VCaP (cell line): ENCODE measurements at regions not wholly inside any gene's neighbourhood (a gene's known extent, or its start where the extent isn't known, plus 50 kb on each side); places are given as distances from the start of the nearest gene placed in this dataset.

Experiments
- H3K27ac ChIP-seq: fragments of 450-650 bp; 2 replicates; pipeline ENCODE4 v1.5.1; 2017
- CTCF ChIP-seq: fragments of 450-650 bp; conservative IDR thresholded peaks from 2 replicates; pipeline ENCODE4 v1.5.1; 2017; ENCODE audit warnings: mild to moderate bottlenecking, moderate library complexity

- TF ChIP-seq CTCF, result no peak
- no peak overlapping the region for H3K27ac ChIP-seq
These were observed 399.7 kb upstream of the THBS1 start for GRCh38 chr15:39181056-39181747.

GRCh38 chr15:39181940-39182339 lies 398.9 kb upstream of the THBS1 start:
- no peak for TF ChIP-seq CTCF
- no peak overlapping the region for H3K27ac ChIP-seq

DNA sequence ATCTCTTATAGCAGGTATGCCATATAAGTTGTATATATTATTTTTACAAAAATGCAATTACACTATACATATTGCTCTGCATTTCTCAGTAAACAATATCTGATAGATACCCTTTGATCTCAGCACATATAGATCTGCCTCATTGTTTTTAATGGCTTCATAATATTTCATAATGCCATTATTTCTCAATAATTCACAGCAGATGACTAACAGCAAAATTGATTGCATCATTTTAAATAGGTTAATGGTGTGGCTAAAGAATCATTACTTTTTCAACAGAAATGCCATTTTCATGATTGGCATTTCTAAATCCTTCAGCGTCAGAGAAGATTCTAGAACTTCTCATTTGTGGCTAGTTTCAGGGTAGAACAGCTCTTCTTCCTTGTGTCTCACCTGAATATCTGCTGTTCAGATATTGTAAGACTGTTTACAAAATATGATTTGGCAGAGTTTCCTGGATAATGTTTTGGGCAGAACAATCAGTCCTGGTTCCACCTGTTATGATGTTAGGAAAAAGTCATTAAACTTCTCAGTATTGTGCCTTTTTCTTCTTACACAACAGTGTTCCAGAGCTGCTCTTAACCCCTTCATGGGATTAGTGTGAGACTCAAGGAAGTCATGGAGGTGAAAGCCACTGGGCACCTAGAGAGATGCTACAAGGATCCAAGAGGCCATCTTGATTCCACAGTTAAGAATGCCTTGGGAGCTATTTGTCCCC lies 397.6 kb upstream of the THBS1 start:
- no peak for TF ChIP-seq CTCF
- H3K27ac ChIP-seq, result no peak overlapping the region

DNA sequence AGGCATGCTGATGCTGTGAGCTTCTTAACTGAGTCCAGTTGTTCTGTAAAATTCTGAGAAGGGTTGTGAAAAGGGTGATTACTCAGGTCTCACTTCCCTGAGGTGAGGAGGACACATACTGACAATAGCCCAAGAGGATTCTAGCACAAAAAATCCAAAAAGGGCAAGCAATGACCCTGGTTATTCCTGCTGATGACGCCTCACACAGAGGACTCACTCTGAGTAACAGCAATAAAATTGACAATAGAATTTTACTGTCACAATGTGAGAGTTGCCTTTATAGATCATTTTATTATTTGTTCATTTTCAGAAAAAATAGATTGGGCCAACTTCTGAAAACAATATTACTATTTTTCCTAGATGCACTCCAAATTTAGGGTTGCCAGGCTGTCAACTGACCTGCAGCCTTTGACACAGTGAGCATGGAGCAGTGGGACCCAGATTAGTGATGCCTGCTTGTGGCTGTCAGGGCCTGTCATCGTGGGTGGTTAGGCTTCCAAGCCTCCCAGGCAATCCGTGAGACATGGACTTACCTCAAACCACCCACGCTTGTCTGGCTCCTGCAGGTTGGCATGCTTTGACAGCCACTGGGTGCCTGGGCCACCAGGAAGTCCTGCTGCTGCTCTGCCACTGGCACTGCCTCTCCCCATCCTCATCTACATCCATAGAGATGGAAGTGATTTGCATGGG lies 396.0 kb upstream of the THBS1 start:
- no peak overlapping the region for H3K27ac ChIP-seq
- no peak for TF ChIP-seq CTCF

GRCh38 chr15:39188314-39188713 lies 392.6 kb upstream of the THBS1 start:
- H3K27ac ChIP-seq, result no peak overlapping the region
- TF ChIP-seq CTCF, result no peak

DNA sequence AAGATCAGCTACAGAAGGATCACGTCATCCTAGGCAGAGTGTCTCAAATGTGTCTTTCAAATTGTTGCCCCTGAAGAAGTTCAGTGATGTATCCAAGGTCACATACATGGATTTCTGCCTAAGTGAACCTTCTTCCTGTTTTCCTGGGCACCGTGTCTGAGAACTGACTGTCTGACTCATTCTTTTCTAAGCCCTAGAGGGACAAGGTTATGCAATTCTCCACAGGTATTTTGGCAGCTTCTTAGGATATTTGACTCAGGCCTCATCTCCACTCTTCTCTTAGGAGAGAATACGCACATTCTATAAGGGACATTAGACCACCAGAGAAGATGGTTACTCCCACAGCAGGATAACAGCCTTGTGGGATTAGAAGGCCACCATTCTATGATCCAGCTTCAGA lies 391.9 kb upstream of the THBS1 start:
- no peak overlapping the region for H3K27ac ChIP-seq
- TF ChIP-seq CTCF, result no peak

GRCh38 chr15:39191871-39192291 lies 389.0 kb upstream of the THBS1 start:
- no peak overlapping the region for H3K27ac ChIP-seq
- TF ChIP-seq CTCF, result no peak
